Esophagus squamous epithelium (tissue), 4 donors: ENCODE measurements at regions not wholly inside any gene's neighbourhood (a gene's known extent, or its start where the extent isn't known, plus 50 kb on each side); places are given as distances from the start of the nearest gene placed in this dataset.

ENCODE experiments used
- POLR2A ChIP-seq, 4 donors: fragments of 450-650 bp; IDR thresholded peaks; one replicate each; pipeline ENCODE4 v1.6.1; 2017; ENCODE audit warnings: antibody characterized with exemption in 4 of 4, mild to moderate bottlenecking in 4 of 4, moderate library complexity in 3 of 4
- TF ChIP-seq, protein P1 (sequence below), 6 experiments: fragments of 450-650 bp in 4 of 6; fragments of 200-600 bp in 2 of 6; sonication (generic) in 2 of 6; IDR thresholded peaks; one replicate each; pipeline ENCODE4 v1.5.1; 2016 to 2019; ENCODE audit warnings: antibody characterized with exemption in 6 of 6, mild to moderate bottlenecking in 4 of 6, moderate library complexity in 4 of 6

- TF ChIP-seq, protein P1, sequence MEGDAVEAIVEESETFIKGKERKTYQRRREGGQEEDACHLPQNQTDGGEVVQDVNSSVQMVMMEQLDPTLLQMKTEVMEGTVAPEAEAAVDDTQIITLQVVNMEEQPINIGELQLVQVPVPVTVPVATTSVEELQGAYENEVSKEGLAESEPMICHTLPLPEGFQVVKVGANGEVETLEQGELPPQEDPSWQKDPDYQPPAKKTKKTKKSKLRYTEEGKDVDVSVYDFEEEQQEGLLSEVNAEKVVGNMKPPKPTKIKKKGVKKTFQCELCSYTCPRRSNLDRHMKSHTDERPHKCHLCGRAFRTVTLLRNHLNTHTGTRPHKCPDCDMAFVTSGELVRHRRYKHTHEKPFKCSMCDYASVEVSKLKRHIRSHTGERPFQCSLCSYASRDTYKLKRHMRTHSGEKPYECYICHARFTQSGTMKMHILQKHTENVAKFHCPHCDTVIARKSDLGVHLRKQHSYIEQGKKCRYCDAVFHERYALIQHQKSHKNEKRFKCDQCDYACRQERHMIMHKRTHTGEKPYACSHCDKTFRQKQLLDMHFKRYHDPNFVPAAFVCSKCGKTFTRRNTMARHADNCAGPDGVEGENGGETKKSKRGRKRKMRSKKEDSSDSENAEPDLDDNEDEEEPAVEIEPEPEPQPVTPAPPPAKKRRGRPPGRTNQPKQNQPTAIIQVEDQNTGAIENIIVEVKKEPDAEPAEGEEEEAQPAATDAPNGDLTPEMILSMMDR (IDR thresholded peaks at IDR 0.05): no peak
- no peak for TF ChIP-seq POLR2A (IDR thresholded peaks at IDR 0.05)
These were observed 164.0 kb downstream of the MBD2 start for GRCh38 chr18:54060343-54061005.
